ENCODE measurements at regions not wholly inside any gene's neighbourhood (a gene's known extent, or its start where the extent isn't known, plus 50 kb on each side); places are given as distances from the start of the nearest gene placed in this dataset.

DNA sequence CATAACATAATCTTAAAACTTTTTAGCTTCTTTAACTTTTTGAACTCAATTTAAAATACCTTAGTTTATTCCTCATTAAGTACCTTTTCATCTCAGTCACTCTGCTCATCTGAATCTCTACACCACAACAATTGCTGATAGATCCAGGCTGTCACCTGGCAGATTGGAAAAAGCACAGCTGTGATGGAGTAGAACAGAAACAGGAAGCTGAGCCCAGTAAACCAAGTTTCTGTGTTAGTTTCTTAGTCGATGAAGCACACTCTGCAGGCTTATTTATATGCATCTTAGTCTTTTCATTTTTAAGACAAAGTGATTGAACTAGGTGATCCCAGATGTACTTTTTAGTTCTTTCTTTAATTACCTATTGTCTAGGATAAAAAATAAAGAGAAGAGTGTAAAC, 1398.0 kb upstream of the ALCAM start:
- H2BK15ac ChIP-seq (ENCODE audit: low read length), result no peak overlapping the region
- 72% methylated on average over 1 of the region's 1 CpG; no CpG with 5 or more reads in 1 of the 2 experiments for WGBS, 2 experiments (ENCODE audit: extremely low coverage in 1 of 2, insufficient coverage in 1 of 2, insufficient read length in 1 of 2, insufficient replicate concordance in 2 of 2, low coverage in 1 of 2, low lambda C conversion rate in 2 of 2, missing lambda C conversion rate in 1 of 2)
- DNase-seq (ENCODE audit: low read depth in 1 of 2, low spot score in 2 of 2), result no peak
- no peak overlapping the region for H2BK20ac ChIP-seq (ENCODE audit: low read length)
- no peak overlapping the region for H3K18ac ChIP-seq (ENCODE audit: extremely low read depth, low read length)
- no peaks in the 10 kb centered on the region for H3K79me1 ChIP-seq (ENCODE audit: low read depth, low read length)
- no peaks in the 10 kb centered on the region for H3K4me1 ChIP-seq (replicated peaks in 1 of 4; ENCODE audit: control insufficient read depth in 3 of 4, insufficient read depth in 4 of 4, low read length in 3 of 4)
- H3K4me3 ChIP-seq (ENCODE audit: extremely low read depth in 1 of 4, insufficient read depth in 2 of 4, low read depth in 3 of 4, low read length in 4 of 4), result no peak overlapping the region
- no peak overlapping the region for H3K27ac ChIP-seq (ENCODE audit: low read depth, low read length)
- H3K4me2 ChIP-seq (ENCODE audit: insufficient read depth in 1 of 2, low read depth in 2 of 2, low read length in 2 of 2), result no peak overlapping the region
- H3K36me3 ChIP-seq (ENCODE audit: control insufficient read depth in 2 of 4, insufficient read depth in 4 of 4, low read length in 3 of 4), result no peaks in the 10 kb centered on the region
- ChIA-PET POLR2A (ENCODE audit: partially characterized antibody) (no interaction called here), CTCF (ENCODE audit: partially characterized antibody) (no interaction called here)
- H4K20me1 ChIP-seq (replicated peaks in 1 of 2; ENCODE audit: control insufficient read depth in 1 of 2, insufficient read depth in 2 of 2, low read length in 2 of 2), result no peaks in the 10 kb centered on the region
- H2BK5ac ChIP-seq (ENCODE audit: low read depth, low read length), result no peak overlapping the region
- no peak for FAIRE-seq
- no peaks in the 10 kb centered on the region for H3K9me3 ChIP-seq (ENCODE audit: insufficient read depth in 2 of 2, low read depth in 1 of 2, low read length in 1 of 2)
- no peak overlapping the region for H3K56ac ChIP-seq (replicated peaks; ENCODE audit: insufficient read length, low read depth, low read length)
- H3K4ac ChIP-seq (replicated peaks; ENCODE audit: insufficient read length, low read depth, low read length), result no peak overlapping the region
- H4K91ac ChIP-seq (replicated peaks; ENCODE audit: insufficient read length, low read length), result no peak overlapping the region
- no peak overlapping the region for H3K14ac ChIP-seq (ENCODE audit: insufficient read length)
- H2BK120ac ChIP-seq (replicated peaks; ENCODE audit: low read depth, low read length), result no peak overlapping the region
- H2AFZ ChIP-seq (ENCODE audit: low read length), result no peak overlapping the region
- no peak overlapping the region for H2BK12ac ChIP-seq (ENCODE audit: low read depth, low read length)
- no peak overlapping the region for H3K9ac ChIP-seq (replicated peaks in 1 of 4; ENCODE audit: extremely low read depth in 1 of 4, low read depth in 3 of 4, low read length in 3 of 4)
- no peaks in the 10 kb centered on the region for H3K23me2 ChIP-seq (ENCODE audit: low read depth, low read length)
- no peak overlapping the region for H3K23ac ChIP-seq (ENCODE audit: insufficient read length)
- H2AK5ac ChIP-seq (ENCODE audit: low read depth, low read length), result no peak overlapping the region
- no peaks in the 10 kb centered on the region for H3K79me2 ChIP-seq (ENCODE audit: control insufficient read depth in 1 of 2, insufficient read depth in 2 of 2, low read length in 2 of 2)
- H3K27me3 ChIP-seq (replicated peaks in 1 of 4; ENCODE audit: control insufficient read depth in 3 of 4, extremely low read depth in 1 of 4, insufficient read depth in 3 of 4, low read length in 3 of 4), result no peaks in the 10 kb centered on the region
- H4K5ac ChIP-seq (ENCODE audit: insufficient read length, low read depth, low read length), result no peak overlapping the region
- no peak overlapping the region for H4K8ac ChIP-seq (ENCODE audit: extremely low read depth, insufficient read depth, low read length)
- TF ChIP-seq ZNF274 (IDR thresholded peaks at IDR 0.05; ENCODE audit: borderline replicate concordance, extremely low read depth, low read length) (no peak), NANOG (IDR thresholded peaks at IDR 0.05; ENCODE audit: insufficient read depth, low read depth, low read length, poor library complexity, severe bottlenecking) (no peak), SIN3A (conservative IDR thresholded peaks at IDR 0.05 in 1 of 2, IDR thresholded peaks at IDR 0.05 in 1 of 2; ENCODE audit: low read depth in 1 of 2, low read length in 2 of 2) (no peak), BCL11A (IDR thresholded peaks at IDR 0.05; ENCODE audit: low read depth in 2 of 2, low read length in 2 of 2) (no peak), POU5F1 (IDR thresholded peaks at IDR 0.05; ENCODE audit: low read depth, low read length) (no peak), MAFK (IDR thresholded peaks at IDR 0.05; ENCODE audit: low read depth, low read length) (no peak), CTBP2 (IDR thresholded peaks at IDR 0.05; ENCODE audit: borderline replicate concordance, insufficient read depth, insufficient read length, low read length) (no peak), GTF2F1 (IDR thresholded peaks at IDR 0.05; ENCODE audit: borderline replicate concordance, low read depth, low read length) (no peak), ATF3 (IDR thresholded peaks at IDR 0.05; ENCODE audit: insufficient read depth, low read depth, low read length) (no peak), RNF2 (IDR thresholded peaks at IDR 0.05; ENCODE audit: borderline replicate concordance, low read depth, low read length, missing control alignments, poor library complexity, severe bottlenecking) (no peak)
- TF ChIP-seq, protein P1, sequence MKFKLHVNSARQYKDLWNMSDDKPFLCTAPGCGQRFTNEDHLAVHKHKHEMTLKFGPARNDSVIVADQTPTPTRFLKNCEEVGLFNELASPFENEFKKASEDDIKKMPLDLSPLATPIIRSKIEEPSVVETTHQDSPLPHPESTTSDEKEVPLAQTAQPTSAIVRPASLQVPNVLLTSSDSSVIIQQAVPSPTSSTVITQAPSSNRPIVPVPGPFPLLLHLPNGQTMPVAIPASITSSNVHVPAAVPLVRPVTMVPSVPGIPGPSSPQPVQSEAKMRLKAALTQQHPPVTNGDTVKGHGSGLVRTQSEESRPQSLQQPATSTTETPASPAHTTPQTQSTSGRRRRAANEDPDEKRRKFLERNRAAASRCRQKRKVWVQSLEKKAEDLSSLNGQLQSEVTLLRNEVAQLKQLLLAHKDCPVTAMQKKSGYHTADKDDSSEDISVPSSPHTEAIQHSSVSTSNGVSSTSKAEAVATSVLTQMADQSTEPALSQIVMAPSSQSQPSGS (IDR thresholded peaks at IDR 0.05; ENCODE audit: low read length), result no peak
